K562 (cell line): ENCODE measurements at regions not wholly inside any gene's neighbourhood (a gene's known extent, or its start where the extent isn't known, plus 50 kb on each side); places are given as distances from the start of the nearest gene placed in this dataset.
A peak's percentile ranks its signal among the peaks of the same experiment; 100 is the strongest.

ENCODE experiments used
- ATAC-seq: fragments of 200-7000 bp; cut with Tn5 transposase; 3 replicates; pipeline ENCODE4 v1.9.1; 2020; ENCODE audit warnings: moderate library complexity
- BruUV-seq: library from RNA; stranded (reverse); fragments of 400-500 nt; replicated peaks from 2 replicates; lab custom pipeline; 2021; lab: Mats Ljungman, UMichigan
- CTCF ChIA-PET: fragments of 300-600 bp; formaldehyde crosslinking; extraction: SDS; loops from one replicate; lab custom pipeline; 2021; ENCODE audit warnings: low intra/inter-chr PET ratio; lab: Yijun Ruan, JAX
- POLR2A ChIA-PET: fragments of 300-600, 350-650 bp; sonication (Branson Sonifier 250); formaldehyde crosslinking; extraction: SDS; loops from one replicate; lab custom pipeline; 2021; ENCODE audit warnings: antibody characterized with exemption, inconsistent platforms; lab: Yijun Ruan, JAX
- DNase-seq, 4 experiments: peaks; one replicate each; pipeline versions ENCODE4 v3.0.0 to v3.0.0-alpha.2; 2011 to 2018; ENCODE audit warnings: low spot score in 3 of 4, mixed read lengths in 3 of 4; ENCODE audit errors: extremely low read depth in 1 of 4
- FAIRE-seq: peaks from 2 replicates; lab custom pipeline; 2011; peaks lifted over from hg19 to GRCh38; lab: Jason Lieb, UNC
- H2AFZ ChIP-seq: 2 replicates; pipeline ENCODE4 v1.6.0; 2011; ENCODE audit warnings: low read depth, low read length, control low read depth, inconsistent platforms
- H3K27ac ChIP-seq: fragments of 200-600 bp; 3 replicates; pipeline ENCODE4 v1.8.0; 2011; ENCODE audit warnings: low read depth, mild to moderate bottlenecking, control low read depth, inconsistent platforms, low read length, moderate library complexity, mixed read lengths; ENCODE audit errors: extremely low read depth
- H3K27me3 ChIP-seq, 2 experiments: fragments of 300-600 bp in 1 of 2; 2 replicates in 1 of 2; 3 replicates in 1 of 2; pipeline versions ENCODE4 v1.6.0 to v1.8.0; 2011; ENCODE audit warnings: inconsistent platforms in 2 of 2, low read length in 2 of 2, mild to moderate bottlenecking in 1 of 2, mixed read lengths in 1 of 2, moderate library complexity in 1 of 2; ENCODE audit not compliant: control insufficient read depth in 2 of 2, insufficient read depth in 2 of 2
- H3K36me3 ChIP-seq: fragments of 300-600 bp; 3 replicates; pipeline ENCODE4 v1.8.0; 2011; ENCODE audit warnings: mild to moderate bottlenecking, low read length, inconsistent platforms; ENCODE audit not compliant: control insufficient read depth, insufficient read depth
- H3K4me1 ChIP-seq, 2 experiments: fragments of 200-600 bp in 1 of 2; replicated peaks in 1 of 2; 2 replicates in 1 of 2; 3 replicates in 1 of 2; pipeline versions ENCODE4 v1.5.1 to v1.8.0; 2011; ENCODE audit warnings: inconsistent platforms in 2 of 2, low read length in 2 of 2, mild to moderate bottlenecking in 1 of 2, mixed read lengths in 1 of 2, moderate library complexity in 1 of 2; ENCODE audit not compliant: control insufficient read depth in 2 of 2, insufficient read depth in 2 of 2
- H3K4me2 ChIP-seq: 2 replicates; pipeline ENCODE4 v1.6.1; 2011; ENCODE audit warnings: low read length, control low read depth, inconsistent platforms, mixed read lengths; ENCODE audit not compliant: insufficient read depth
- H3K4me3 ChIP-seq: fragments of 200-600 bp; sonication (generic), shearing (Covaris generic); 2 replicates; pipeline ENCODE4 v1.5.1; 2016; ENCODE audit warnings: control low read depth, inconsistent platforms
- H3K79me2 ChIP-seq: fragments of 200-600 bp; 3 replicates; pipeline ENCODE4 v1.8.0; 2011; ENCODE audit warnings: low read length, inconsistent platforms; ENCODE audit not compliant: control insufficient read depth, insufficient read depth
- H3K9ac ChIP-seq, 2 experiments: 2 replicates each; pipeline versions ENCODE4 v1.6.0 to v1.6.1; 2011; ENCODE audit warnings: low read depth in 2 of 2, low read length in 2 of 2, control low read depth in 1 of 2, inconsistent platforms in 1 of 2, mild to moderate bottlenecking in 1 of 2, mixed read lengths in 1 of 2; ENCODE audit not compliant: insufficient read depth in 1 of 2
- H3K9me1 ChIP-seq: one replicate; pipeline ENCODE4 v1.6.0; 2011; ENCODE audit warnings: inconsistent platforms, mild to moderate bottlenecking, low read length, moderate library complexity; ENCODE audit not compliant: control insufficient read depth, insufficient read depth
- H3K9me3 ChIP-seq: replicated peaks from 2 replicates; pipeline ENCODE4 v1.5.1; 2011; ENCODE audit warnings: low read depth, low read length, inconsistent platforms; ENCODE audit not compliant: control insufficient read depth, insufficient read depth
- H4K20me1 ChIP-seq: replicated peaks from 2 replicates; pipeline ENCODE4 v1.6.1; 2011; ENCODE audit warnings: low read length, inconsistent platforms, mixed read lengths; ENCODE audit not compliant: control insufficient read depth, insufficient read depth
- ATF7 ChIP-seq: fragments of 450-650 bp; IDR thresholded peaks from 2 replicates; pipeline ENCODE4 v1.7.1; 2014; ENCODE audit warnings: mild to moderate bottlenecking, moderate library complexity
- ESRRA ChIP-seq: fragments of 450-650 bp; IDR thresholded peaks from 2 replicates; pipeline ENCODE4 v1.6.1; 2014; ENCODE audit warnings: low read depth, mild to moderate bottlenecking, moderate library complexity, borderline replicate concordance
- FOSL1 ChIP-seq: fragments of 200-800 bp; sonication (Bioruptor generic); conservative IDR thresholded peaks from 2 replicates; pipeline ENCODE4 v1.6.1; 2016; ENCODE audit warnings: missing genetic modification characterization, missing compliant biosample characterization
- HLTF ChIP-seq: fragments of 450-650 bp; IDR thresholded peaks from 2 replicates; pipeline ENCODE4 v1.6.1; 2016
- HNRNPK ChIP-seq: fragments of 200-400 bp; formaldehyde crosslinking; IDR thresholded peaks from one replicate; pipeline ENCODE4 v1.6.1; 2018; ENCODE audit warnings: mild to moderate bottlenecking, low read depth, low read length; ENCODE audit not compliant: poor library complexity, severe bottlenecking
- HNRNPL ChIP-seq: fragments of 200-400 bp; formaldehyde crosslinking; IDR thresholded peaks from 2 replicates; pipeline ENCODE4 v1.6.1; 2017; ENCODE audit warnings: low read depth, mild to moderate bottlenecking, low read length
- JUND ChIP-seq, 2 experiments: IDR thresholded peaks; 2 replicates in 1 of 2; 3 replicates in 1 of 2; pipeline ENCODE4 v1.6.1; 2011; ENCODE audit warnings: borderline replicate concordance in 2 of 2, low read depth in 2 of 2, low read length in 2 of 2, improper control_type of control experiment in 1 of 2, missing biosample characterization in 1 of 2, missing genetic modification characterization in 1 of 2, missing genetic modification reagents in 1 of 2
- NR1H2 ChIP-seq: sonication (generic); formaldehyde crosslinking; IDR thresholded peaks from 2 replicates; pipeline ENCODE4 v1.4.0; 2020; ENCODE audit warnings: mild to moderate bottlenecking, missing genetic modification reagents
- NRF1 ChIP-seq, 2 experiments: fragments of 450-650 bp; IDR thresholded peaks in 1 of 2; conservative IDR thresholded peaks in 1 of 2; 2 replicates each; pipeline ENCODE4 v1.6.1; 2014; ENCODE audit warnings: mild to moderate bottlenecking in 2 of 2
- RBM22 ChIP-seq: fragments of 200-400 bp; formaldehyde crosslinking; IDR thresholded peaks from 2 replicates; pipeline ENCODE4 v1.6.1; 2018; ENCODE audit warnings: low read length, low read depth; ENCODE audit not compliant: poor library complexity, severe bottlenecking
- TCF3 ChIP-seq: sonication (generic); formaldehyde crosslinking; IDR thresholded peaks from 2 replicates; pipeline ENCODE4 v1.4.0; 2020; ENCODE audit warnings: mild to moderate bottlenecking, missing genetic modification reagents
- WGBS: fragments of 100-300 bp; shearing (Covaris generic); methylation state at CpG from one replicate; pipeline ENCODE4 v1.1.6; 2016; ENCODE audit warnings: low coverage, mixed read lengths; ENCODE audit not compliant: insufficient coverage; ENCODE audit errors: missing lambda C conversion rate; 5-methylcytosine and 5-hydroxymethylcytosine counted together
- in situ Hi-C: fragments of 300-500 bp; cut with MboI; formaldehyde crosslinking; loops from 4 replicates; pipeline ENCODE4 v1.15.0; 2018; ENCODE audit warnings: inconsistent platforms, mixed read lengths
- intact Hi-C: fragments of 100-400 bp; cut with micrococcal nuclease; formaldehyde crosslinking; loops from 2 replicates; pipeline ENCODE4 v1.14.2; 2022
- TF ChIP-seq, protein P1 (sequence below): sonication (generic); formaldehyde crosslinking; IDR thresholded peaks from 2 replicates; pipeline ENCODE4 v1.8.0; 2022; ENCODE audit warnings: mild to moderate bottlenecking, low read depth, missing genetic modification reagents
- TF ChIP-seq, protein P2 (sequence below): fragments of 200-800 bp; sonication (Bioruptor generic); IDR thresholded peaks from 2 replicates; pipeline ENCODE4 v1.6.1; 2016; ENCODE audit warnings: missing genetic modification characterization, missing compliant biosample characterization
- TF ChIP-seq, protein P3 (sequence below): fragments of 200-800 bp; sonication (Bioruptor generic); IDR thresholded peaks from 2 replicates; pipeline ENCODE4 v1.6.1; 2017; ENCODE audit warnings: missing genetic modification characterization, missing compliant biosample characterization

DNA sequence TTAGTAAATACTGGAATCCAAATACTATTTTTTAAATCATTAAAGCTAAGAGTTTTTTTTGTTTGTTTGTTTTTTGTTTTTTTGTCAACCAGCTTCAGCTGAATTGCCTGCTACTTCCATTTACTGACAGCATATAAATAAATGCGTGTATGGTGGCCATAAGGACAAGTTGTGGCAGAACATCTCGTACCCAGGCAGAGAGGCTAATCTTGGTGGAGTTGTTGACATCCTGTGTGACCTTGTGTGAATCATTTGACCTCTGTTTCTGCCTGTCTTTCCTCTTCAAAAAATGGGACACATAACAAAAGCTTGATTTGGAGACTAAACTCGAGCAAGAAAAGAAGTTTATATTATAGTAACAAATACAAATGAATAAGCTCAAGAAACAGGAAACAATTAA lies 734.2 kb downstream of the MCTP2 start:
- BruUV-seq, result no TSS peak
- in situ Hi-C loops (no loop called here), intact Hi-C loops (no loop called here)
- H4K20me1 ChIP-seq, result no peaks in the 10 kb centered on the region
- no peak overlapping the region for H3K4me3 ChIP-seq
- ChIA-PET POLR2A (interaction anchor here (0.6 kb wide), 2 partner anchors 12 to 110 kb away, joined by 3 read pairs; no protein-coding TSS in a partner anchor), CTCF (no interaction called here)
- H3K36me3 ChIP-seq, result no peaks in the 10 kb centered on the region
- TF ChIP-seq, protein P1, sequence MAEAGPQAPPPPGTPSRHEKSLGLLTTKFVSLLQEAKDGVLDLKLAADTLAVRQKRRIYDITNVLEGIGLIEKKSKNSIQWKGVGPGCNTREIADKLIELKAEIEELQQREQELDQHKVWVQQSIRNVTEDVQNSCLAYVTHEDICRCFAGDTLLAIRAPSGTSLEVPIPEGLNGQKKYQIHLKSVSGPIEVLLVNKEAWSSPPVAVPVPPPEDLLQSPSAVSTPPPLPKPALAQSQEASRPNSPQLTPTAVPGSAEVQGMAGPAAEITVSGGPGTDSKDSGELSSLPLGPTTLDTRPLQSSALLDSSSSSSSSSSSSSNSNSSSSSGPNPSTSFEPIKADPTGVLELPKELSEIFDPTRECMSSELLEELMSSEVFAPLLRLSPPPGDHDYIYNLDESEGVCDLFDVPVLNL, result no peak
- TF ChIP-seq NRF1 (conservative IDR thresholded peaks at IDR 0.05 in 1 of 2, IDR thresholded peaks at IDR 0.05 in 1 of 2) (no peak), ATF7 (no peak), ESRRA (0 out of 2 replicates have a peak, but pooled peaks have one; percentile 31), JUND (IDR thresholded peaks at IDR 0.05; ENCODE audit: borderline replicate concordance, low read depth, low read length) (peak; percentile 60; the same call in 1 of the 2 replicates), JUND (tag; IDR thresholded peaks at IDR 0.05; ENCODE audit: borderline replicate concordance, low read depth, low read length) (no peak; the same call in 2 of the 3 replicates), NR1H2 (CRISPR knock-in tag) (no peak), HNRNPK (no peak), RBM22 (no peak), TCF3 (CRISPR knock-in tag) (no peak), FOSL1 (tag) (peak; percentile 28; the same call in 1 of the 2 replicates), HLTF (no peak), HNRNPL (no peak)
- TF ChIP-seq, protein P2, sequence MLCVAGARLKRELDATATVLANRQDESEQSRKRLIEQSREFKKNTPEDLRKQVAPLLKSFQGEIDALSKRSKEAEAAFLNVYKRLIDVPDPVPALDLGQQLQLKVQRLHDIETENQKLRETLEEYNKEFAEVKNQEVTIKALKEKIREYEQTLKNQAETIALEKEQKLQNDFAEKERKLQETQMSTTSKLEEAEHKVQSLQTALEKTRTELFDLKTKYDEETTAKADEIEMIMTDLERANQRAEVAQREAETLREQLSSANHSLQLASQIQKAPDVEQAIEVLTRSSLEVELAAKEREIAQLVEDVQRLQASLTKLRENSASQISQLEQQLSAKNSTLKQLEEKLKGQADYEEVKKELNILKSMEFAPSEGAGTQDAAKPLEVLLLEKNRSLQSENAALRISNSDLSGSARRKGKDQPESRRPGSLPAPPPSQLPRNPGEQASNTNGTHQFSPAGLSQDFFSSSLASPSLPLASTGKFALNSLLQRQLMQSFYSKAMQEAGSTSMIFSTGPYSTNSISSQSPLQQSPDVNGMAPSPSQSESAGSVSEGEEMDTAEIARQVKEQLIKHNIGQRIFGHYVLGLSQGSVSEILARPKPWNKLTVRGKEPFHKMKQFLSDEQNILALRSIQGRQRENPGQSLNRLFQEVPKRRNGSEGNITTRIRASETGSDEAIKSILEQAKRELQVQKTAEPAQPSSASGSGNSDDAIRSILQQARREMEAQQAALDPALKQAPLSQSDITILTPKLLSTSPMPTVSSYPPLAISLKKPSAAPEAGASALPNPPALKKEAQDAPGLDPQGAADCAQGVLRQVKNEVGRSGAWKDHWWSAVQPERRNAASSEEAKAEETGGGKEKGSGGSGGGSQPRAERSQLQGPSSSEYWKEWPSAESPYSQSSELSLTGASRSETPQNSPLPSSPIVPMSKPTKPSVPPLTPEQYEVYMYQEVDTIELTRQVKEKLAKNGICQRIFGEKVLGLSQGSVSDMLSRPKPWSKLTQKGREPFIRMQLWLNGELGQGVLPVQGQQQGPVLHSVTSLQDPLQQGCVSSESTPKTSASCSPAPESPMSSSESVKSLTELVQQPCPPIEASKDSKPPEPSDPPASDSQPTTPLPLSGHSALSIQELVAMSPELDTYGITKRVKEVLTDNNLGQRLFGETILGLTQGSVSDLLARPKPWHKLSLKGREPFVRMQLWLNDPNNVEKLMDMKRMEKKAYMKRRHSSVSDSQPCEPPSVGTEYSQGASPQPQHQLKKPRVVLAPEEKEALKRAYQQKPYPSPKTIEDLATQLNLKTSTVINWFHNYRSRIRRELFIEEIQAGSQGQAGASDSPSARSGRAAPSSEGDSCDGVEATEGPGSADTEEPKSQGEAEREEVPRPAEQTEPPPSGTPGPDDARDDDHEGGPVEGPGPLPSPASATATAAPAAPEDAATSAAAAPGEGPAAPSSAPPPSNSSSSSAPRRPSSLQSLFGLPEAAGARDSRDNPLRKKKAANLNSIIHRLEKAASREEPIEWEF (CRISPR knock-in tag), result no peak
- TF ChIP-seq, protein P3, sequence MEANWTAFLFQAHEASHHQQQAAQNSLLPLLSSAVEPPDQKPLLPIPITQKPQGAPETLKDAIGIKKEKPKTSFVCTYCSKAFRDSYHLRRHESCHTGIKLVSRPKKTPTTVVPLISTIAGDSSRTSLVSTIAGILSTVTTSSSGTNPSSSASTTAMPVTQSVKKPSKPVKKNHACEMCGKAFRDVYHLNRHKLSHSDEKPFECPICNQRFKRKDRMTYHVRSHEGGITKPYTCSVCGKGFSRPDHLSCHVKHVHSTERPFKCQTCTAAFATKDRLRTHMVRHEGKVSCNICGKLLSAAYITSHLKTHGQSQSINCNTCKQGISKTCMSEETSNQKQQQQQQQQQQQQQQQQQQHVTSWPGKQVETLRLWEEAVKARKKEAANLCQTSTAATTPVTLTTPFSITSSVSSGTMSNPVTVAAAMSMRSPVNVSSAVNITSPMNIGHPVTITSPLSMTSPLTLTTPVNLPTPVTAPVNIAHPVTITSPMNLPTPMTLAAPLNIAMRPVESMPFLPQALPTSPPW (CRISPR knock-in tag), result no peak
- H3K4me1 ChIP-seq, result no peaks in the 10 kb centered on the region; a peak in 1 of 5 replicates
- H3K9me1 ChIP-seq, result no peaks in the 10 kb centered on the region
- no peaks in the 10 kb centered on the region for H3K9me3 ChIP-seq
- no peaks in the 10 kb centered on the region for H3K27me3 ChIP-seq
- H3K79me2 ChIP-seq, result peaks cover 17% of the 10 kb centered on the region; the same call in 1 of the 3 replicates
- no peak overlapping the region for H3K4me2 ChIP-seq
- FAIRE-seq (peak; percentile 76), ATAC-seq (peak; percentile 36; the same call in 1 of the 3 replicates), DNase-seq (peak; percentile 8 to 27 (median 21))
- no peak overlapping the region for H3K27ac ChIP-seq
- no peak overlapping the region for H2AFZ ChIP-seq
- no peak overlapping the region for H3K9ac ChIP-seq
- 10% methylated on average over 3 of the region's 3 CpGs for WGBS
